ENCODE measurements at regions not wholly inside any gene's neighbourhood (a gene's known extent, or its start where the extent isn't known, plus 50 kb on each side); places are given as distances from the start of the nearest gene placed in this dataset.

- H3K4me1 ChIP-seq: no peaks in the 10 kb centered on the region
- H3K36me3 ChIP-seq: no peaks in the 10 kb centered on the region
- no peak for TF ChIP-seq CTCF (IDR thresholded peaks at IDR 0.05)
- intact Hi-C loops (cut with DNase I; ENCODE audit: low total_unique reads): no loop called here
- DNase-seq: no peak
- H3K27ac ChIP-seq: no peak overlapping the region
- no peaks in the 10 kb centered on the region for H3K9me3 ChIP-seq
- H3K4me3 ChIP-seq: no peak overlapping the region
- H3K27me3 ChIP-seq: no peaks in the 10 kb centered on the region
Measured at GRCh38 chr10:57844387-57844998, 423.2 kb downstream of the IPMK start.

- TF ChIP-seq CTCF (IDR thresholded peaks at IDR 0.05): no peak
- Histone ChIP-seq H3K27ac (no peak overlapping the region), H3K4me1 (no peaks in the 10 kb centered on the region), H3K36me3 (no peaks in the 10 kb centered on the region), H3K9me3 (no peaks in the 10 kb centered on the region), H3K4me3 (no peak overlapping the region), H3K27me3 (no peaks in the 10 kb centered on the region)
- intact Hi-C loops (cut with DNase I; ENCODE audit: low total_unique reads): no loop called here
- no peak for DNase-seq
Measured at GRCh38 chr10:57830877-57831560, 436.7 kb downstream of the IPMK start.

GRCh38 chr10:57825015-57825414 lies 442.7 kb downstream of the IPMK start:
- TF ChIP-seq CTCF (IDR thresholded peaks at IDR 0.05): no peak
- no peaks in the 10 kb centered on the region for H3K4me1 ChIP-seq
- no peaks in the 10 kb centered on the region for H3K36me3 ChIP-seq
- DNase-seq: no peak
- no peak overlapping the region for H3K27ac ChIP-seq
- H3K9me3 ChIP-seq: no peaks in the 10 kb centered on the region
- H3K27me3 ChIP-seq: no peaks in the 10 kb centered on the region
- intact Hi-C loops (cut with DNase I; ENCODE audit: low total_unique reads): no loop called here
- no peak overlapping the region for H3K4me3 ChIP-seq

- DNase-seq: no peak
- H3K4me3 ChIP-seq: no peak overlapping the region
- no peak for TF ChIP-seq CTCF (IDR thresholded peaks at IDR 0.05)
- no peaks in the 10 kb centered on the region for H3K9me3 ChIP-seq
- H3K4me1 ChIP-seq: no peaks in the 10 kb centered on the region
- no peak overlapping the region for H3K27ac ChIP-seq
- no peaks in the 10 kb centered on the region for H3K27me3 ChIP-seq
- intact Hi-C loops (cut with DNase I; ENCODE audit: low total_unique reads): no loop called here
- no peaks in the 10 kb centered on the region for H3K36me3 ChIP-seq
Measured at GRCh38 chr10:57823398-57823797, 444.3 kb downstream of the IPMK start.

- H3K4me1 ChIP-seq: no peaks in the 10 kb centered on the region
- no peaks in the 10 kb centered on the region for H3K9me3 ChIP-seq
- no peak for TF ChIP-seq CTCF (IDR thresholded peaks at IDR 0.05)
- DNase-seq: no peak
- no peak overlapping the region for H3K4me3 ChIP-seq
- H3K36me3 ChIP-seq: no peaks in the 10 kb centered on the region
- H3K27me3 ChIP-seq: no peaks in the 10 kb centered on the region
- intact Hi-C loops (cut with DNase I; ENCODE audit: low total_unique reads): no loop called here
- no peak overlapping the region for H3K27ac ChIP-seq
Measured at GRCh38 chr10:57822965-57823364, 444.7 kb downstream of the IPMK start.

All from tibial artery (tissue), 4 donors.